ENCODE measurements at regions not wholly inside any gene's neighbourhood (a gene's known extent, or its start where the extent isn't known, plus 50 kb on each side); places are given as distances from the start of the nearest gene placed in this dataset.

GRCh38 chr7:118755067-118755625, 530.6 kb downstream of the ANKRD7 start (continued):
- TF ChIP-seq CREB5 (CRISPR knock-in tag; IDR thresholded peaks at IDR 0.05; ENCODE audit: low read depth) (no peak), ZFP30 (CRISPR knock-in tag; IDR thresholded peaks at IDR 0.05) (no peak), CSDC2 (CRISPR knock-in tag; IDR thresholded peaks at IDR 0.05) (no peak), ARNTL (CRISPR knock-in tag; IDR thresholded peaks at IDR 0.05; ENCODE audit: borderline replicate concordance, low read depth) (no peak), SNAI2 (CRISPR knock-in tag; IDR thresholded peaks at IDR 0.05) (no peak), CSRNP3 (CRISPR knock-in tag; IDR thresholded peaks at IDR 0.05) (no peak), BACH2 (CRISPR knock-in tag; IDR thresholded peaks at IDR 0.05; ENCODE audit: borderline replicate concordance) (no peak), TOX (CRISPR knock-in tag; IDR thresholded peaks at IDR 0.05; ENCODE audit: borderline replicate concordance) (no peak), ZNF70 (CRISPR knock-in tag; IDR thresholded peaks at IDR 0.05) (no peak), TCF4 (CRISPR knock-in tag; IDR thresholded peaks at IDR 0.05; ENCODE audit: borderline replicate concordance) (no peak)

GRCh38 chr7:118757066-118757465, 532.6 kb downstream of the ANKRD7 start:
- TF ChIP-seq ZFP3 (CRISPR knock-in tag; IDR thresholded peaks at IDR 0.05) (no peak), TCF4 (CRISPR knock-in tag; IDR thresholded peaks at IDR 0.05; ENCODE audit: borderline replicate concordance) (no peak), ZFP30 (CRISPR knock-in tag; IDR thresholded peaks at IDR 0.05) (no peak), PPARA (CRISPR knock-in tag; IDR thresholded peaks at IDR 0.05; ENCODE audit: borderline replicate concordance) (no peak), POU6F1 (CRISPR knock-in tag; IDR thresholded peaks at IDR 0.05; ENCODE audit: borderline replicate concordance, low read depth) (no peak)
- ATAC-seq = no peak

- ATAC-seq = no peak
Measured at GRCh38 chr7:118758582-118758981, 534.1 kb downstream of the ANKRD7 start.

More at GRCh38 chr7:118758582-118758981, 534.1 kb downstream of the ANKRD7 start:
- TF ChIP-seq ZFP3 (CRISPR knock-in tag; IDR thresholded peaks at IDR 0.05) = no peak
- TF ChIP-seq RARB (CRISPR knock-in tag; IDR thresholded peaks at IDR 0.05) = no peak
- TF ChIP-seq CREB5 (CRISPR knock-in tag; IDR thresholded peaks at IDR 0.05; ENCODE audit: low read depth) = no peak
- no peak for TF ChIP-seq BACH2 (CRISPR knock-in tag; IDR thresholded peaks at IDR 0.05; ENCODE audit: borderline replicate concordance)
- TF ChIP-seq TSHZ2 (CRISPR knock-in tag; IDR thresholded peaks at IDR 0.05) = no peak
- no peak for TF ChIP-seq POU6F1 (CRISPR knock-in tag; IDR thresholded peaks at IDR 0.05; ENCODE audit: borderline replicate concordance, low read depth)
- TF ChIP-seq ARNTL (CRISPR knock-in tag; IDR thresholded peaks at IDR 0.05; ENCODE audit: borderline replicate concordance, low read depth) = no peak
- no peak for TF ChIP-seq CSDC2 (CRISPR knock-in tag; IDR thresholded peaks at IDR 0.05)
- no peak for TF ChIP-seq GLIS3 (CRISPR knock-in tag; IDR thresholded peaks at IDR 0.05)
- TF ChIP-seq ESRRG (CRISPR knock-in tag; IDR thresholded peaks at IDR 0.05) = no peak
- no peak for TF ChIP-seq TCF4 (CRISPR knock-in tag; IDR thresholded peaks at IDR 0.05; ENCODE audit: borderline replicate concordance)
- TF ChIP-seq PPARA (CRISPR knock-in tag; IDR thresholded peaks at IDR 0.05; ENCODE audit: borderline replicate concordance) = no peak
- TF ChIP-seq ZNF70 (CRISPR knock-in tag; IDR thresholded peaks at IDR 0.05) = no peak
- TF ChIP-seq ISL1 (CRISPR knock-in tag; IDR thresholded peaks at IDR 0.05) = no peak
- TF ChIP-seq ZNF8 (CRISPR knock-in tag; IDR thresholded peaks at IDR 0.05) = no peak

All from SK-N-SH treated with all-trans-retinoic acid at 6 μM for 48 hours (cell line).